D721Med (cell line): ENCODE measurements at regions not wholly inside any gene's neighbourhood (a gene's known extent, or its start where the extent isn't known, plus 50 kb on each side); places are given as distances from the start of the nearest gene placed in this dataset.
"Not testable (repeated sequence)": the region's sequence is repeated elsewhere in the genome, so short reads cannot be mapped to it uniquely, and the experiment has no call there.

ENCODE experiments used
- DNase-seq: peaks from one replicate; pipeline ENCODE4 v3.0.0; 2011; ENCODE audit warnings: low spot score; ENCODE audit not compliant: insufficient read length
- FAIRE-seq: peaks from 2 replicates; lab custom pipeline; 2011; peaks lifted over from hg19 to GRCh38; lab: Jason Lieb, UNC
- TF ChIP-seq, protein P1 (sequence below): IDR thresholded peaks from 2 replicates; pipeline ENCODE4 v1.5.1; 2012; ENCODE audit warnings: mild to moderate bottlenecking, control low read depth; ENCODE audit not compliant: insufficient read depth; ENCODE audit errors: missing control alignments

DNA sequence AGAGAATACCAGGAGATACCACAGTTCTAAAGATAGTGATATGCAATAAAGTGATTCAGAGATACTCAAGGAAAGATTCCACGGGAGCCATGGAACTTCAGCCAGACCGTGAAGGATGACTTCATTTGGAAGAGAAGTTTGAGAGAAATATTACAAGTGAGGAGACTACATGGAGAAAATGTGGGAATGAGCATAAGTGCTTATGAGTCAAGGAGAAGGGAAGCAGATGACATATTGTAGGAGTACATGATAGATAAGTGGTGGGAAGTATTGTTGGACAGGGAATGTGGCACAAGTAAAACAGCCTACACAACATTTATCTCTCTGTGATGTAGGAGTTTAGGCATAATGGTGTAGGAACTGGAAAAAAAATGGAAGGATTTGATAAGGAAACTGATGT lies 122.1 kb upstream of the FBXL17 start:
- FAIRE-seq (no peak), DNase-seq (no peak)
- TF ChIP-seq, protein P1, sequence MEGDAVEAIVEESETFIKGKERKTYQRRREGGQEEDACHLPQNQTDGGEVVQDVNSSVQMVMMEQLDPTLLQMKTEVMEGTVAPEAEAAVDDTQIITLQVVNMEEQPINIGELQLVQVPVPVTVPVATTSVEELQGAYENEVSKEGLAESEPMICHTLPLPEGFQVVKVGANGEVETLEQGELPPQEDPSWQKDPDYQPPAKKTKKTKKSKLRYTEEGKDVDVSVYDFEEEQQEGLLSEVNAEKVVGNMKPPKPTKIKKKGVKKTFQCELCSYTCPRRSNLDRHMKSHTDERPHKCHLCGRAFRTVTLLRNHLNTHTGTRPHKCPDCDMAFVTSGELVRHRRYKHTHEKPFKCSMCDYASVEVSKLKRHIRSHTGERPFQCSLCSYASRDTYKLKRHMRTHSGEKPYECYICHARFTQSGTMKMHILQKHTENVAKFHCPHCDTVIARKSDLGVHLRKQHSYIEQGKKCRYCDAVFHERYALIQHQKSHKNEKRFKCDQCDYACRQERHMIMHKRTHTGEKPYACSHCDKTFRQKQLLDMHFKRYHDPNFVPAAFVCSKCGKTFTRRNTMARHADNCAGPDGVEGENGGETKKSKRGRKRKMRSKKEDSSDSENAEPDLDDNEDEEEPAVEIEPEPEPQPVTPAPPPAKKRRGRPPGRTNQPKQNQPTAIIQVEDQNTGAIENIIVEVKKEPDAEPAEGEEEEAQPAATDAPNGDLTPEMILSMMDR = no peak

DNA sequence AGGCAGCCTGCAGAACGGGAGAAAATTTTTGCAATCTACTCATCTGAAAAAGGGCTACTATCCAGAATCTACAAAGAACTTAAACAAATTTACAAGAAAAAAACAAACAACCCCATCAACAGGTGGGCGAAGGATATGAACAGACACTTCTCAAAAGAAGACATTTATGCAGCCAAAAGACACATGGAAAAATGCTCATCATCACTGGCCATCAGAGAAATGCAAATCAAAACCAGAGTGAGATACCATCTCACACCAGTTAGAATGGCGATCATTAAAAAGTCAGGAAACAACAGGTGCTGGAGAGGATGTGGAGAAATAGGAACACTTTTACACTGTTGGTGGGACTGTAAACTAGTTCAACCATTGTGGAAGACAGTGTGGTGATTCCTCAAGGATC lies 113.7 kb upstream of the FBXL17 start:
- FAIRE-seq, DNase-seq: not testable (repeated sequence)

DNA sequence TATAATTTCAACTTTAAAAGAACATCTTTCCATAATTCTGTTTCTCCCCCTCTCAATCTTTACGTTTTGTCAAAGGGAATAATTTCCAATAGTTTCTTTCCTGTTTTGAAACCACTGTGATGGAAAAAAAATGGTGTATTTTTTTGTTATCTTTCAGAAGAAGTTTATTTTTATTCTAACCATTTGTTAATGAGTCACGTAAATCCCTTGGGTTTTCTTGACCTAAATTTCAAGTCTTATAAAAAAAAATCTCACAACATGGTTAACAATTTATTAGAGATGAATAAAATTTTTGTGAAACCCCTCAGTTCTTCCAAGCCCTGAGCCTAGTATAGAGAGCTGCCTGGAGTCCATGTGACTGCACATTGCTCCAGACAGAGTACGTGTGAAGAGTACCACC lies 106.1 kb upstream of the FBXL17 start:
- FAIRE-seq (no peak), DNase-seq (no peak)
- TF ChIP-seq, protein P1 = no peak

DNA sequence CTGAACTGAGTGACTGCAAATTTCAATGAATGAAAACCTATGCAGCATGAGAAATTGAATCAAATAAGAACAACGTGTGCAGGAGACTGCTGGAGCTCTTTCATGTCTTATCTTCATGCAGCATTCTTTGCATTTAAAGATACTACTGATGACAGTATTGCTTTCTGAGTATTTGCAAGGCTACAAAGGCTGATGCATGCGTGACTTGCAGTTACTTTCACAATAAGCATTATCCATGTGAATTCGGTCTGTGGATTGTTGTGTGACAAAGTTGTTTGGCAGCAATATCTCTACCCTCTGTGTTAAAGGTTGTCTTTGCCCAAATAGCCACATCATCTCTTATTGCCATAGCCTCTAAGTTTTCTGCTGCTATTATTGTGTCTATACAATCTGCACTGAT lies 102.1 kb upstream of the FBXL17 start:
- DNase-seq = no peak

DNA sequence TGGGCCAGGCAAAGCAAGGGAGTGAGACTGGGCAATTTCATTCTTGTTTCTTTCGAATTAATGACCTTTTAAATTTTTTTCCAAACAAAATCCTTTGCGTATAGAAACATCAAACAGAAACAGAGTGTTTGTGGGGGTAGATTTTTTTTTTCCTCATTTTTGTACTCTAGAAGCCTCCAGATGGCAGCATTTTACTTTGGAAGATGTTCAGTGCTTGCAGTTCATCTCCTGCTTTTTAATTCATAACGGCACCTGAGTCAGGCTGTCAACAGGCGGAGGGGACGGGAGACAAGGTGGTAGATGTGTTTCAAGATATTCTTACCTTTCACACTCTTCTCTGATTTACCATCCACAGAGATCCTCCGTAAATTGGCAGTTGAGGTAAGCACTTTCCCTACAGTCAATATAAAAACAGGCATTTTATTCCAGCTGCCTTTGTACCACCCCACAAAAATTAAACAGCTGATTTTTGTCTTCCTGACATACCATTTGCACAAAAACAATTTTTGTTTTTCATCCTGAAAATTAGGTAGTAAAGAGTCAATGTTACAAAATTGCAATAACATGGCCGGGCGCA lies 99.5 kb upstream of the FBXL17 start:
- TF ChIP-seq, protein P1 = peak; percentile 55
- DNase-seq (no peak), FAIRE-seq (no peak)

More for the DNA sequence above, 102.1 kb upstream of the FBXL17 start:
- TF ChIP-seq, protein P1 = no peak
- no peak for FAIRE-seq

DNA sequence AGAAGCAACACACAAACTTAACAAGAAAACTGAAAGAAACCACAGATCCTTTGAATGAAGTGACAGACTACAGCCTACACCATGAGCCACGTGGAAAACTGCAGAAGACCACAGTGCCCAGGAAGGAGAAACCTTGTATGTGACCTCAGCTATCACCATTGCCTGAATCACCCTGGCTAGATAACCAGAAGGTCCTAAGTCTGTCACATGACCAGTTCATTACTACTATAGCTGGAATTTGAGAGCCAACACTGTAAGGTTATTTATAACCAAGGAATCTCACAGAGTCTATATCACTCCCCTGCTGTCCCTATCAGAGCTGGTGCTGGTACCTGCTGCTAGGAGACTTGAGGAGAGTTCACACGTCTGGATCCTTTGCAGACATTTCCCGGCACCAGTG lies 90.3 kb upstream of the FBXL17 start:
- TF ChIP-seq, protein P1 = no peak
- DNase-seq (no peak), FAIRE-seq (no peak)

DNA sequence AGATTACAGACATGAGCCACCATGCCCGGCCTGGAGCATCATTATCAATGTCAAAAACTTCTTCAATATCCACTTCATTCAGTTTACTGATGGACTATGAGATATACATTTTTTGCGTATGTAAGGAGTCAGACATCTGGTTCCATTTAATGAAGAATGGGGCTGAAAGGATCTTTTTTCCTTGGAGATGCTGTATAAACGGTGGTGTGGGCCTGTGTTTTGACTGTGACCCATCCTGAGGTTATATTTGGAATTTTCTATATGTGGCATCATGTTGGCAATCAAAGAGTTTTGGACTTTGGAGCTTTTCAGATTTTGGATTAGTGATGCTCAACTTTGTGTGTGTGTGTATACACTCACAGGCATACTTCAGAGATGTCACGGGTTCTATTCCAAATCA lies 85.7 kb upstream of the FBXL17 start:
- TF ChIP-seq, protein P1 = no peak
- FAIRE-seq = no peak

More for the DNA sequence above, 85.7 kb upstream of the FBXL17 start:
- DNase-seq = no peak
